ENCODE measurements at regions not wholly inside any gene's neighbourhood (a gene's known extent, or its start where the extent isn't known, plus 50 kb on each side); places are given as distances from the start of the nearest gene placed in this dataset.
"Not testable (repeated sequence)": the region's sequence is repeated elsewhere in the genome, so short reads cannot be mapped to it uniquely, and the experiment has no call there.

- DNase-seq, result no peak
Observed at GRCh38 chr3:124043023-124043422, 51.1 kb upstream of the ROPN1 start.

DNA sequence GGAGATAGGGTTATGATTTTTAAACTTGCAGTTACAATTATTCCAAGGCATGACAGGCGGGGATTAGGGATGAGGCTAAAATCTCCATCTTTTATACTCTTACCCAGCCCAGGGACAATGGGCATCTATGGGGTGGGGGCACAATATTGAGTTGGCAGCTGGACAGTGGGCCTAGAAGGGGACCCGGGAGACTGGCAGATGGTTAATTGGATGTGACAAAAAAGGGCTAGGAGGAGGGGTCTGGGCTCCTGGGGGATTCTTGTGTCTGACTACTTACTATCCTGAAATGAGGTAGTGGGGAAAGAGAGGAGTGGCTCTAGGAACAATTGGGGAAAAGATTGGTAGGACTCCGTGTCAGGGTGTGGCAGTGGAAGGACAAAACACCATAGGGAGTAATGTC, 53.0 kb upstream of the ROPN1 start:
- no peak for DNase-seq

DNA sequence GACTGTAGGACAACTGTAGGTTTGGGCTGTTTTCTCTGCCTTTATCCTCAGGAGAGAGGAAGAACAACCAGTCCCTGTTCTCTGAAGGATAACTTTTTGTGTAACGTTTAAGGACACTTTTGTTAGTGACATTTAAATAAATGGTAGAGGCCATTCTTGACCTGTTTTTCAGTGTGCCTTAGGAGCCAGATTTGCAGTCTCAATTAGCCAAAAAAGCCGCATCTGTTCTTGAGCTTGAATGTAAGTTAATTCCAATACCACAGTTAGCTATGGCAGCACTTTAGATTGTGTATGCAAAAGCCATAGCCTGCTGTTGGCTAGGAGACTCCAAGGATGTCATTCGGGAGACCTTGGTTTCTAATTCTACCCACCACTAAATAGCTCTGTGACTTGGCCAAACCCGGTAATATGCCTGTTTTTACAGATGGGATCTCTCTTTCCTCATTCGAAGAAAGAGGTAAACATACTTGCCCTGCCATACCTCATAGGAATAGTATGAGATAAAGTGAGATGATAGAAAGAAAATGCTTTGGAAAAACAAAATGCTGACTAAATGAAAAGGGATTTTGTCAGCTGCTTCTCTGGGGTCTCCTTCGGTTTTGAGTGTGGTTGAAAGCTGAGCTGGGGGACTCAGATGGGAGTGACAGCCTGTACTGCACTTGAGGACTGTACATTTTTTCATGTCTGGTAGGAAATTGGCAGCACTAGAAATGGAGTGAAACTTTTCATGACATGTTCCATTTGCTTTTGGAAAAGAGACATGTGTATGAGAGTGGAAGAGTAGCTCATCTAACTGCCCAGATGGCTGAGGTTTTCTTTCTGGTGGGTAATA, 57.3 kb upstream of the ROPN1 start:
- DNase-seq, result no peak

DNA sequence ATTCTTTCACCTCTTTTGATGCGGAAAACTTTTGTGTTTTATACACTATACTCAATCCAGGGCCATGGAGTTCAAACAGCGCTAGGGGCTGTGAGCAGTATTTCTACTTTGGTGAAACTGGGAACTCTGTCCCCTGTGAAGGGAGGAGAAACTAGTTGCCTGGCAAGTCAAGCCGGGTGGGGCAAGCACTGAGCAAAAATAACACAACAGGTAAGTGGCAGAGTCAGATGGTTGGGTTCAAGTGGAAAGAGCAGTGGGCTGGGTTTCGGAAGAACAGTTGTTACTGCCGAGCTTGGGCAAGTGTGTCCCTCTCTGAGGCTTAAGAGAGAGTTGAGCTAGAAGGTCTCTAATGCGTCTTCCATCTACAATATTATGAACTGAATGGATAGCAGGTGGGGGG, 59.7 kb upstream of the ROPN1 start:
- DNase-seq, result no peak

- no peak for DNase-seq
Observed at GRCh38 chr3:124053871-124054270, 61.9 kb upstream of the ROPN1 start.

- no peak for DNase-seq
Observed at GRCh38 chr3:124056846-124057245, 64.9 kb upstream of the ROPN1 start.

DNA sequence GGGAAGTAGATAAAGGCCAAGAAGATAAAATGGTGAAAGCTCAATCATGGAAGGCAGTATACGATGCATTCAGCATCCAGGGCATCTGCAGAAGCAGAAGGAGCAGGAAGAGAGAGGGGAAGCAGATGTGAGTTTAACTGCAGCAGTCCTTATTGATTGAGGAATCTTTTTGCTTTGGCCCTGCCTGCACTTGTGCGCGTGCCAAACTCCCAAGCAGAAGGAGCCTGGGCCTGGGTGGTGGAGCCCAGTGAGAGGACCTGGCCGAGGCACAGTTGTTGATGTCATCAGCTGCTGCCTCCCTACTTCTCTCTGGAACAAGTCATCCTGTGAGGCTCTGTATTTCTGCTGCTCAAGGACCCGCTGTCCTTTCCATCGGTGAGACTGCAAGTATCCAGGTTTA, 65.5 kb upstream of the ROPN1 start:
- no peak for DNase-seq

- no peak for DNase-seq
Observed at GRCh38 chr3:124059580-124059979, 67.7 kb upstream of the ROPN1 start.

DNA sequence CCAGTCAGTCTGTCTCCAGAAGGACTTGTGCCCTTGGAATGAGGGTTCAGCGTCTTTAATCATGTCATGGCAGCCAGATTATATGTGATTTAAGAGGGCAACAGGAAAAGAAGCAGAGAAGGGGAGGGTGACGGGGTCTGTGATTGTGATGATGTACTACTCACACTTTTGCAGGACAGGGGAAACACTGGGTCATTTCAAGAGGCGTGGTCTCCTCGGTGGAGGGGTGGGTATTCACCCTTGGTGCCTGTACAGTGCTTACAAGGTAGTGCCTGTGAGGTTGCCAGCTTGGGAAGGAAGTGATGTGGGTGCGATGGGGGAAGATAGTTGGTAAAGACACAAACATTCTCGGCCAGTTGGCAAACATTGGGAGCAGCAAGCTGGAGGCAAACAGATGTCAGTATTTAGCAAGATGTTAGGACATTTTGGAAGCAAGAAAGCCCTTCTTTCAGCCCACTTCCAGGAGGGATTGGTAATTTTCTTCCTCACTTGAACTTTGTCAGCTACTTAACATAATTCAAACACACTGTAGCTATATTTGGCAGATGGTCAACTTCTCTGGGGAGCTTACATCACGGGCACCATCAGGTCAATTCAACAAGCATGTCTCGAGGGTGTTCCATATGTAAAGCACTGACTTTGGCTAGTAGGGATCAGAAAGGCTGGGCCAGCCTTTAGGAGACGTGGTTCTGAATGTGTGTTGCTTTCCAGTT, 71.4 kb upstream of the ROPN1 start:
- no peak for DNase-seq

- DNase-seq, result no peak
Observed at GRCh38 chr3:124064050-124064449, 72.1 kb upstream of the ROPN1 start.

DNA sequence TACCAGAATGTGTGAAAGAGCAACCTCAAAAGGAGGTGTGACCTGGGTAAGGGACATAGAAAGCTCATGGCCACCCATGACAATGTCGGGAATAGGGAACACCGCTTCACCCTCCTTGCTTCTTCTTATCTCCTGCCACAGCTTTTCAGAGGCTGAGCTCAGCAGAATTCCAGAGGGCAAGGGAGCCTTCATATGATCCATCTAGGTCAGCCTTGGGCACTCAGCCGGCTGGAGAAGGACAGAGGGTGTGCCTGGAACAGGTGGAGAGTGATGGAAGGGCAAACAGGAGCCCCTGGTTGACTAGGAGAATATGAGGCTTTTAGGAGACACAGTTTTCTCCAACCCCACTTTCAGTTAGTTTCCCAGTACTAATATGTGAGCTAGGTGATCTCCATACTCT, 74.6 kb upstream of the ROPN1 start:
- DNase-seq, result not testable (repeated sequence)

GRCh38 chr3:124069706-124070105, 77.8 kb upstream of the ROPN1 start:
- DNase-seq, result not testable (repeated sequence)

DNA sequence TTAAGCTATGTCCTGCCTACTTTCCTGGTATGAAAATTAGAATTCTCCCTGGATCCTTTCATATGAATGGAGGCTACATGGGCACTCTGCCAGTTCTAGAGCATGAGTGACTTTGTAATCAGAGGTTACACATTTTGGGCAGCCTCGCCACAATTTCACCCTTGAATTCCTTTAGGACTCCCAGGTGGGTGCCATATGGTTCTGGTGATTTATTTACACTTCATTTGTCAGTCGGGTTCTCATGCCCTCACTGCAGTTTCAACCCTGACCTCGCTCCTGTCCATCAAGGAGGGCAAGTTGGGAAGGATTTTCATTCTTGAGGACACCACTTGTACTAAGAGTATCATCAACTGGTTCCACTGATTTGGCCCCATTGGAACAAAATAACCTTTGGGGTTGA, 83.2 kb upstream of the ROPN1 start:
- not testable (repeated sequence) for DNase-seq

DNA sequence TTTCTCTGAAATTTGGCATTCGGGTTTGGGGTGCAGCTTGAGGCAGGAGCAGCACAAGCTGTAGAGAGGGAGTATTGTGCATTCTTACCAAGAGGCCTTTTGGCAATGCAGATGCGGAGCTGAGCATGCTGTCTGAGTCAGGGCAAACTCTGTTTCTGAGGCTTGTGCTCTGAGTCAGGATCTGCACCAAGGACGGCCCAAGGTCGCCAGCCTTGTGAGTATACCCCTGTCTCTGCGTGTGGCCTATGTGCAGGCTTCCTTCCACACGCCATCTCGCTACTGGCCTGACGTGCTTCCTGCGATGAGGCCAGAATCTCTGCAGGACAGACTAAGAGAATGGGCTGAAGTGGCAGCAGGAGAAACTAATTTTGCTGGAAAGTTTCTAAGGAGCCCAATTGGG, 83.8 kb upstream of the ROPN1 start:
- DNase-seq, result no peak

- DNase-seq, result no peak
Observed at GRCh38 chr3:124076235-124076634, 84.3 kb upstream of the ROPN1 start.

DNA sequence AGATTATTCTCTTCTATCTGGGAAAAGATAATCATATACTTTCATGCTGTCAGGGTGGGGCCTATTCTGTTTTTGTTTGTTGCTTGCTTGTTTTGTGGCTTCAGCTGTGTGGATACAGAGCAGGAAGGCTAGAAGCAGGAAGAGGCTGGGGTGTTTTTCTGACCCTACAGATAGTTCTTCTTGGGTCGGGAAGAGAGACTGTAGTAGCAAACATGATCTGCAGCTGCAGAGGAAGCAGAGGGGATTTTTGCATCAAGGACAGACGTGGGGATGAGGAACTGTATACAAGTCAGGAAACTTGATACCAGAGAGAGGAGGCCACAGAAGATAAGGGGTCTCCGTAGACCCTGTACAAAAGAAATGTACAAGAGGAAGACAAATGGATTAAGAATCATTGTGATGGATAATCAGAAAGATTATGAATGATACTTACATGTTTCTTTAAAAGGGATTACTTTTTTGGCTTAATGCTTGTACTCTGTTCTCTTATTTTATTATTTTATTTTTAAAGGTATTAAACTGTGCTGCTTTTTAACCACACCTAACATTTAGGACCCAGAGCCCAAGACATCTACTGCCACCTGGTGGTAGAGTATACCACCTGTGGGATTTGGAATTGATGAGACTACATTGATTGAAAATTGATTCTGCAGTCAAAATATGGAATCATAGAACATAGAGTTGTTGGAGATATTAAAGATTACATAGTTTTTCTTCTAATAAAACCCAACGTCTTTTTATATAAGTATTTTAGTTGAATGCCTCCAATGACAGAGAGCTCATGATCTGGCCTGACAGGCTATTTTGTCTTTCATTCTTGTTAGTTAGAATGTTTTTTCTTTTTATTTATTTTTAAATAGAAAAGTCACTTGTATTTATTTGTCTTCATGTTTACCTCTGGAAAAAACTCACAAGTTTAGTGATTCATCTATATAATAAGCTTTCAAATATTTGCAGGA, 87.3 kb upstream of the ROPN1 start:
- DNase-seq, result no peak

DNA sequence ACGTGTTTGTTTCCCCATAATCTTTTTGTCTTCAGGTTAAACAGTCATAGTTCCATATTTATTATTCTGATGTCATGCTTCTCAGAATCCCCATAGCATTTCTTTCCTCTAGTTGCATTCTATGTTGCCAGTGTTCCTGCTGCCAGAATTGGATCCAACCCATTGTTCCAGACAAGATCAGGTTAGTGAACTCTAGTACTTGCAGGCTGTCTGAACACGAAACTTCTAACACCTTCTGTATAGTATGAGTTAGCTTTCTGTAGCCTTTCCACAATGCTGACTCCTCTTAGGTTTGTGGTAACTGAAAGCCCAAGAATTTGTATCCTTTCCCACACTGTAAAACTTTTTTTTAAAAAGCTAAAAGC, 88.0 kb upstream of the ROPN1 start:
- DNase-seq, result no peak

DNA sequence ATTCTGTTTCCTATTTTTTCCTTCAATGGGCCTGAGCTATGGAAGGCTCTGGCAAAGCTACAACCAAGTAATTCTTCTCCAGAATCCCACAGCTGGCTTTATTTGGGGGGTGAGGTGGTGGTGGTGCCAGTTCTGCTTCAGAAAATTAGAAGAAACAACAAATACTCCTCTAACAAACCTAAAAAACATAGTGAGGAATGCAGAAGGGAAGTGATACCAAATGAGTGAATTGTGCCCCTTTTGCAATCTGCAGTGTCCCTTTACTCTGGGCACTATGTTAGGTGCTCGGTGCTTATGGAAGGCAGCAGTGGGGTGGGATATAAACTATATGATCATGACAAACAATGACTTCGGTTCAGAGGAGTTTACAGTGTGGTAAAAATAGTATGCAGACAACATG, 90.4 kb upstream of the ROPN1 start:
- no peak for DNase-seq

DNA sequence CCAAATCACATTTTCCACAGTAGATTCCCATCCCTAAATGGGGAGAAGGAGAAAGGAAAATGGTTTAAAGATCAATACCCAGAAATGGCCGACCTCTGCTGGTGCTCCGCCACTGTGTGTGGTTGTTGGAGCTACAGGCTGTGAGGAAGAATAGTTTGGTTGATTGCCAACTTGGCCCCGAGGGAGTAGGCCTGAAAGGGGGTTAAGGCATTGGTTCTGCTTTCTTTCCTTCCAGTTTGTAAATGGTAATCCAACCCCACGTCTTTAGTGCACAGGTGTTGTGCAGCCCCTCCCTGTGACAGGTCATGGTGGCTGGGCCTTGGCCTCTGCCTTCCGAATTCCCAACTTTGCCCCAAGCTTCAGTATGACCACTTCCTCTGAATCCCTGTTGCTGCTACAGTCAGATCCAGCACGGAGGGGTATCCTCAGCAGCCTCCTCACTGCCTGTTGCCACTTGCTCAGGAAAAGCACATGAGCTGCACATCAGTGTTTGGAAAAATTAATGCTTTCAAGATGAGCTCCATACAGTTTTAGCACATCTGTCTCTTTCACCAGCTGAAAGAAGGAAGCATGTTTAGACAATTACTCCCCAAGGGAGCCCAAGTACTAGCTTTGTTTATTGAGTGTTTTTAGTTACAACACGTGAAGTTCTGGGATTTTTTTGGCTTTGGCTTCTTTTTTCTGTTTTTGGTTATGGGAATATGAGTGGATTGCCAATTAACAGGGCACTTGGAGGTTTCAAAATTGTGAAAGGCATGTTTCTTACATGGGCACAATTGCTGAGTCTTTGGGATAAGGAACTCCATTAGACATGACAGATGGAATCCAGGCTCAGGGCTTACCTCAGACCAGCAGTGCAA, 92.3 kb upstream of the ROPN1 start:
- no peak for DNase-seq

- DNase-seq, result no peak
Observed at GRCh38 chr3:124088801-124089200, 96.9 kb upstream of the ROPN1 start.

DNA sequence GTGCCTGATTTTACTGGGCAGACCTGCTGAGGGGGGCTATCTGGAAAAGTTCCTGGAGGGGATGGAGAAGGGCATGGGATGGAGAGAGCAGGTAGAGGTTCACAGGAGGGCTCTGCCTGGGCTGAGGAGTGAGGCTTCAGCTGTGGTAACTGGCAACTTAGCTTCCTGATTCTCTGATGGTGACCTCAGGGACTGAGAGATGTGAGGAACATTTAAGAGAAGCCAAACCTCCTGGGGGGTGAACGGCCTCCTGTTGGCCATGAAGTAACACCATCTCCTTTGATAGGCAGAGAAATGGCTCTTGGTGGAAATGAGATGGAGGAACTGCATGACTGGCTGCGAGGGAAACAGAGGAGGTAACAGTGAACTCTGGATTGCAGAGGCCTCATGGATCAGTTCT, 97.3 kb upstream of the ROPN1 start:
- DNase-seq, result no peak

DNA sequence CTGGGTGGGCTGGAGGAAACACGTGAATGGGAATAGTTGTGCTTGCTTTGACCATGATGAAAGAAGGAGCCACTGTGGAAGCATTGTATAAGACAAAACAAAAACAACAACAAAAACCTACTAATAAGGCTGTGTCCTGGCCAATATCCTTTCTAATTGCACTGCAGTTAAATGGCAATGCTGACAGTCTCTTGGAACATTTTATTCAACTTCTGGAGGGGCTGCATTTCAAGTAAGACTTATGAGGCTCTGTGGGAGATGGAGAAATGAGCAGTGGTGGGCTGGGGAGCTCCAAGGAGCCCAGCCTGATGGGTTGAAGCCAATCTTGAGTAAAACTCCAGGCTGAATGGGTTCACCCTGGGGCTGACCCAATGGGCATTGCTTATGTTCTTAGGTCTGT, 99.8 kb upstream of the ROPN1 start:
- no peak for DNase-seq

DNA sequence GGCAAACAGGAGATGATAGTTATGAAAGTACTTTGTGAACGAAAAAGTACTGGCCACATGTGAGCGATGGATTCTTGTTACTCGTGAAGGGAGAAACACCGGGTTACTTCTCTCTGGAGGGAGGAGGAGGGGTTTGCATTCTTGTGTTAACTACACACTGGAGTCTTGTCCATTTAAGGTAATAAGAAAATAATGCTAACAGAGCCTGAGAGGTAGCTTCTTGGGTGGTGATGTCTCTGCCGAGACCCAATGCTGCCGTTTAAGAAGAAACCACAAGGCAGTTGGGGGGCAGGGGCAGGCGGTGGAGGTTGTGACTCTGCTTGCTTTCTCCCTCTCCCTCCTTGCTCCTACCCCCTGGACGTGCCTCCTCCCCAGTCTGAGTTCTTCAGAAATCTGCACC, 100.9 kb upstream of the ROPN1 start:
- no peak for DNase-seq
